H9 (cell line): ENCODE measurements at regions not wholly inside any gene's neighbourhood (a gene's known extent, or its start where the extent isn't known, plus 50 kb on each side); places are given as distances from the start of the nearest gene placed in this dataset.

ENCODE experiments used
- DNase-seq: peaks from one replicate; pipeline ENCODE4 v3.0.0-alpha.2; 2017
- H2AFZ ChIP-seq: one replicate; pipeline ENCODE4 v1.6.1; 2013; ENCODE audit warnings: mild to moderate bottlenecking, low read length, control low read depth, moderate library complexity
- H2AK5ac ChIP-seq: 2 replicates; pipeline ENCODE4 v1.6.1; 2013; ENCODE audit warnings: low read length, control low read depth, mixed read lengths; ENCODE audit not compliant: insufficient read length
- H2BK120ac ChIP-seq: one replicate; pipeline ENCODE4 v1.6.1; 2013; ENCODE audit warnings: low read depth, mild to moderate bottlenecking, low read length, control low read depth, inconsistent platforms; ENCODE audit not compliant: poor library complexity, severe bottlenecking
- H2BK12ac ChIP-seq: 2 replicates; pipeline ENCODE4 v1.6.1; 2013; ENCODE audit warnings: low read length, control low read depth, mixed read lengths, low read depth; ENCODE audit not compliant: insufficient read length
- H2BK15ac ChIP-seq: 2 replicates; pipeline ENCODE4 v1.6.1; 2013; ENCODE audit warnings: low read depth, low read length, control low read depth
- H2BK20ac ChIP-seq: one replicate; pipeline ENCODE4 v1.6.1; 2013; ENCODE audit warnings: low read depth, mild to moderate bottlenecking, low read length, control low read depth, inconsistent platforms; ENCODE audit not compliant: poor library complexity, severe bottlenecking
- H2BK5ac ChIP-seq: 2 replicates; pipeline ENCODE4 v1.6.1; 2013; ENCODE audit warnings: low read length, control low read depth, mixed read lengths; ENCODE audit not compliant: insufficient read length
- H3K14ac ChIP-seq: 2 replicates; pipeline ENCODE4 v1.6.1; 2013; ENCODE audit warnings: low read length, control low read depth; ENCODE audit not compliant: insufficient read depth
- H3K18ac ChIP-seq: 2 replicates; pipeline ENCODE4 v1.6.1; 2013; ENCODE audit warnings: low read depth, mild to moderate bottlenecking, mixed read lengths, low read length, control low read depth; ENCODE audit not compliant: insufficient read length
- H3K23ac ChIP-seq: 2 replicates; pipeline ENCODE4 v1.6.1; 2013; ENCODE audit warnings: low read length, control low read depth, mixed read lengths, low read depth; ENCODE audit not compliant: insufficient read length
- H3K23me2 ChIP-seq: 2 replicates; pipeline ENCODE4 v1.6.1; 2013; ENCODE audit warnings: low read depth, mild to moderate bottlenecking, mixed read lengths, low read length, control low read depth; ENCODE audit not compliant: insufficient read length, poor library complexity, severe bottlenecking
- H3K27ac ChIP-seq: 2 replicates; pipeline ENCODE4 v1.5.1; 2013; ENCODE audit warnings: low read length, control low read depth, mixed read lengths, low read depth; ENCODE audit not compliant: insufficient read length
- H3K27me3 ChIP-seq: 2 replicates; pipeline ENCODE4 v1.6.1; 2013; ENCODE audit warnings: low read length, control low read depth, inconsistent platforms; ENCODE audit not compliant: insufficient read depth
- H3K4ac ChIP-seq: 2 replicates; pipeline ENCODE4 v1.6.1; 2013; ENCODE audit warnings: low read depth, mild to moderate bottlenecking, control low read depth, inconsistent platforms, low read length, moderate library complexity
- H3K4me1 ChIP-seq: 2 replicates; pipeline ENCODE4 v1.6.1; 2013; ENCODE audit warnings: low read length, control low read depth, inconsistent platforms; ENCODE audit not compliant: insufficient read depth
- H3K4me2 ChIP-seq: 2 replicates; pipeline ENCODE4 v1.6.1; 2013; ENCODE audit warnings: low read length, control low read depth, mixed read lengths; ENCODE audit not compliant: insufficient read length, insufficient read depth
- H3K56ac ChIP-seq: 2 replicates; pipeline ENCODE4 v1.6.1; 2013; ENCODE audit warnings: low read depth, mild to moderate bottlenecking, mixed read lengths, low read length, control low read depth; ENCODE audit not compliant: insufficient read length
- H3K79me1 ChIP-seq: 2 replicates; pipeline ENCODE4 v1.6.1; 2013; ENCODE audit warnings: low read depth, mild to moderate bottlenecking, moderate library complexity, low read length, control low read depth, inconsistent platforms; ENCODE audit not compliant: insufficient read depth, poor library complexity, severe bottlenecking
- H3K79me2 ChIP-seq: 2 replicates; pipeline ENCODE4 v1.6.1; 2013; ENCODE audit warnings: low read length, control low read depth, inconsistent platforms; ENCODE audit not compliant: insufficient read depth
- H3K9ac ChIP-seq: 2 replicates; pipeline ENCODE4 v1.6.1; 2013; ENCODE audit warnings: low read length, control low read depth, mixed read lengths; ENCODE audit not compliant: insufficient read length; ENCODE audit errors: extremely low read depth
- H3K9me3 ChIP-seq: one replicate; pipeline ENCODE4 v1.6.1; 2013; ENCODE audit warnings: low read depth, low read length, inconsistent platforms; ENCODE audit not compliant: control insufficient read depth
- H3T11ph ChIP-seq: one replicate; pipeline ENCODE4 v1.6.1; 2013; ENCODE audit warnings: mild to moderate bottlenecking, low read length, control low read depth, inconsistent platforms
- H4K20me1 ChIP-seq: one replicate; pipeline ENCODE4 v1.6.1; 2013; ENCODE audit not compliant: control insufficient read depth, insufficient read length, insufficient read depth
- H4K5ac ChIP-seq: 2 replicates; pipeline ENCODE4 v1.6.1; 2013; ENCODE audit warnings: low read depth, mild to moderate bottlenecking, mixed read lengths, low read length, control low read depth; ENCODE audit not compliant: insufficient read length
- H4K8ac ChIP-seq: replicated peaks from 2 replicates; pipeline ENCODE4 v1.6.1; 2013; ENCODE audit warnings: low read length, control low read depth, mixed read lengths, low read depth; ENCODE audit not compliant: insufficient read length
- H4K91ac ChIP-seq: 2 replicates; pipeline ENCODE4 v1.6.1; 2013; ENCODE audit warnings: low read depth, mild to moderate bottlenecking, moderate library complexity, mixed read lengths, low read length, control low read depth; ENCODE audit not compliant: insufficient read length
- H3K27ac Mint-ChIP-seq, 3 experiments: 2 replicates in 2 of 3; 3 replicates in 1 of 3; pipeline ENCODE4 v1.8.0; 2020 to 2021; ENCODE audit warnings: mixed read lengths in 3 of 3, mild to moderate bottlenecking in 1 of 3, moderate library complexity in 1 of 3
- H3K27me3 Mint-ChIP-seq: 2 replicates; pipeline ENCODE4 v1.8.0; 2021; ENCODE audit warnings: low read depth, mild to moderate bottlenecking, moderate library complexity, mixed read lengths
- H3K36me3 Mint-ChIP-seq, 3 experiments: 2 replicates in 2 of 3; 3 replicates in 1 of 3; pipeline ENCODE4 v1.8.0; 2020 to 2021; ENCODE audit warnings: low read depth in 3 of 3, mixed read lengths in 3 of 3; ENCODE audit not compliant: insufficient read depth in 1 of 3
- H3K4me1 Mint-ChIP-seq, 2 experiments: 2 replicates each; pipeline ENCODE4 v1.8.0; 2020; ENCODE audit warnings: mixed read lengths in 2 of 2
- H3K4me3 Mint-ChIP-seq, 2 experiments: 2 replicates in 1 of 2; 3 replicates in 1 of 2; pipeline ENCODE4 v1.8.0; 2020 to 2021; ENCODE audit warnings: mild to moderate bottlenecking in 2 of 2, mixed read lengths in 2 of 2, moderate library complexity in 1 of 2
- H3K9me3 Mint-ChIP-seq, 2 experiments: 2 replicates in 1 of 2; 3 replicates in 1 of 2; pipeline ENCODE4 v1.8.0; 2020; ENCODE audit warnings: mild to moderate bottlenecking in 2 of 2, mixed read lengths in 2 of 2, moderate library complexity in 1 of 2
- CTCF ChIP-seq: fragments of 200-600 bp; sonication (generic); conservative IDR thresholded peaks from 3 replicates; pipeline ENCODE4 v1.8.0; 2021; ENCODE audit warnings: antibody characterized with exemption, mild to moderate bottlenecking
- WGBS: extraction: QIAGEN DNeasy Blood & Tissue Kit; methylation state at CpG from one replicate; pipeline ENCODE4 v1.1.7; 2013; ENCODE audit warnings: missing lambda C conversion rate, low lambda C conversion rate, mixed read lengths; ENCODE audit not compliant: insufficient read length; ENCODE audit errors: extremely low coverage; 5-methylcytosine and 5-hydroxymethylcytosine counted together

GRCh38 chr6:140661691-140662090 lies 1287.2 kb upstream of the CITED2 start:
- Histone ChIP-seq H2BK5ac (no peak overlapping the region), H3K4ac (no peak overlapping the region), H3K9ac (no peak overlapping the region), H3T11ph (no peak overlapping the region), H2AFZ (no peak overlapping the region), H2BK12ac (no peak overlapping the region), H3K23ac (no peak overlapping the region), H4K5ac (no peak overlapping the region), H4K8ac (no peak overlapping the region), H3K27me3 (no peaks in the 10 kb centered on the region), H3K79me2 (no peaks in the 10 kb centered on the region), H3K79me1 (no peaks in the 10 kb centered on the region), H3K56ac (no peak overlapping the region), H4K20me1 (no peaks in the 10 kb centered on the region), H3K14ac (no peak overlapping the region), H4K91ac (no peak overlapping the region), H3K4me2 (no peak overlapping the region), H3K9me3 (no peaks in the 10 kb centered on the region), H2BK20ac (no peak overlapping the region), H2AK5ac (no peak overlapping the region), H2BK15ac (no peak overlapping the region), H3K4me1 (no peaks in the 10 kb centered on the region), H3K23me2 (no peaks in the 10 kb centered on the region), H2BK120ac (no peak overlapping the region), H3K27ac (no peak overlapping the region), H3K18ac (no peak overlapping the region)
- Mint-ChIP-seq H3K36me3 (no peaks in the 10 kb centered on the region), H3K27ac (no peak overlapping the region), H3K27me3 (no peaks in the 10 kb centered on the region), H3K9me3 (no peaks in the 10 kb centered on the region), H3K4me1 (no peaks in the 10 kb centered on the region), H3K4me3 (no peak overlapping the region)
- no CpG with 5 or more reads among the region's 3 CpGs for WGBS
- TF ChIP-seq CTCF = no peak
- DNase-seq = no peak
